HG03025 (cell line): ENCODE measurements at regions not wholly inside any gene's neighbourhood (a gene's known extent, or its start where the extent isn't known, plus 50 kb on each side); places are given as distances from the start of the nearest gene placed in this dataset.

ENCODE experiments used
- ATAC-seq: cut with Tn5 transposase; IDR thresholded peaks from one replicate; pipeline ENCODE4 v1.9.1; 2021; ENCODE audit warnings: mild to moderate bottlenecking, moderate library complexity; ENCODE audit not compliant: unreplicated experiment, low FRiP score

DNA sequence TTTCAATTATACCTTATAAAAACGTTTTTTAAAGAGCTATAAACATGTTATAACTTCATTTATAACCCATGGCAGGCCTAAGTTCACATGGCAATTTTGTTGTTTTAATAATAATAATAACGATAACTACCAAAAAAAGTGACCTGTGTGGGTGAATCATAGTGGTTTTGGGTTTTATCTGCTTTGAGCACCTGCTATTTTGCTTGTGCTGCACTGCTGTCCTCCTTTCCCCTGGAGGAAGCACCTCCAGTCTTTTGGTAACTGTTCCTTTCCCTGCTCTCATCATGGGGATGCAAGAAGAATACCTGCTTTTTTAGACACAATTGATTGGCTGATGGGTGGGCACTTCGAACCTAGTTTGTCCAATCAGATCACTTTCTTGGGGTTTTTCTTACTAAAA lies 388.0 kb upstream of the TBL1XR1 start:
- ATAC-seq, result no peak

GRCh38 chr3:177589041-177589650 lies 391.9 kb upstream of the TBL1XR1 start:
- ATAC-seq, result no peak

GRCh38 chr3:177589911-177590381 lies 392.7 kb upstream of the TBL1XR1 start:
- ATAC-seq, result peak; percentile 66

- ATAC-seq, result no peak
Observed at GRCh38 chr3:177590826-177591225, 393.5 kb upstream of the TBL1XR1 start.

GRCh38 chr3:177591379-177591778 lies 394.1 kb upstream of the TBL1XR1 start:
- peak; percentile 60 for ATAC-seq

DNA sequence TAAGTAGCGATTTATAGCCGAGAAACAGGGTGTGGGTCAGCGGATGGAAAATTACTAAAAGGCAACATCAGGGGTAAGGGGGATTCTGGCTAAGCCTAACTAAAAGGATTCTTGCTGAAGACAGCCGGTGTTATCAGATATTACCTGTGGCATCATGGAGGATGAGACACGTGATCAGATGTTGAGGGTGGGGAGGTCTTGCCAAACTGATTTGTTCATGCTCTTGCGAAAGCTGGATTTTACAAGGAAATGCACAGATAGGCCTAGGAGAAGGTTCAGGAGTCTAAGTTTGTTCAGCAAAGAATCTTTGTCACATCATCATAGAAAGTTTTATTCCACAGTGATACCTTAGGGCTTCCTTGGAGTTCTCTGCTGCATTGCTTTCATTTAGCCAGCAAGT lies 396.8 kb upstream of the TBL1XR1 start:
- no peak for ATAC-seq

- ATAC-seq, result no peak
Observed at GRCh38 chr3:177595530-177596188, 398.4 kb upstream of the TBL1XR1 start.

DNA sequence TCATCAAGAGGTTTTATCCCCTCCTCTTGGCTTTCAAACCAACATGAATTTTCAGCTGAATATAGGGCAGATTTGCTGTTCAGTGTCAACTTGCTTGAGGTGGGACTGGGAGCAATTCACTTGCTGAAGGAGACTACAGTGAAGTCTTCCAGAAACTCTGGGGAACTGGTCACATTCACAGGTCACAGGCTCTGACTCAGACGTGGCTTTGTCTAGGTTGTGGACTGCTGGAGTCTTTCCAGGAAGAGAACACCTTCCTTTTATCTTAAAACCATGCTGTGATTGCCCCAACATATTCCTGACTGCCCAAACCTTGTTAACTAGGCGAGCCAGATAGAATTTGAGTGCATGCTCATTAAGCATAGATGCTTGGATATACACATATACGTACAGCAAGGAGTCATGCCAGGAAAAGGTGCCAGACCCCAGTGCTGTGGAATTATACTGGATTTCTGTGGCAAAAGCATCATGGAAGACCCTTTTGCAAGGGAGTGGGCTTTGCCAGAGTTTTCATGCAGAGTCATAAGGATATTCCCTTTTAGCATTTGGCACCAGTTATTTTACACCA lies 399.1 kb upstream of the TBL1XR1 start:
- ATAC-seq, result no peak

DNA sequence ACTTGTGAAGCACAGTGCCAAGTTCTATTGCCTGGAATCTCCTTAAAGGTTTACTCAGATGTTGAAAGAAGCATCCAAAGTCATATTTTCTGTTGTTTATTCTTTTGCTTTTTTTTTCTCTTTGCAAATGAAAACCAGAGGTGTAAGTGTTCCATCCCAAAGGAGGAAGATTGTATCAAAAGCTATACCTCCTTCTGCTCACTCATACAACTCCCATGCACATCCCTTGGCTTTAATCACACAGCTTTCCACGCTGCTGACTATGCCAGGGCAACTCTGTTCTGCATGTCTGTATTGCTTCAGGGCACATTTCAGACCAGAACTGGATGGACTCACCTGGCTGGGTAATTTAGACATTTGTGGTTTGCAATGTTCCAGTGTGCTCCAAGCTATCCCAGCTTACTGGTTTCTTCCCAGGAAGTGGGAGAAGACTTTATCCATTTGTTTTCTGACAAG lies 399.6 kb upstream of the TBL1XR1 start:
- no peak for ATAC-seq

GRCh38 chr3:177597311-177598096 lies 400.2 kb upstream of the TBL1XR1 start:
- peak; percentile 77 for ATAC-seq

DNA sequence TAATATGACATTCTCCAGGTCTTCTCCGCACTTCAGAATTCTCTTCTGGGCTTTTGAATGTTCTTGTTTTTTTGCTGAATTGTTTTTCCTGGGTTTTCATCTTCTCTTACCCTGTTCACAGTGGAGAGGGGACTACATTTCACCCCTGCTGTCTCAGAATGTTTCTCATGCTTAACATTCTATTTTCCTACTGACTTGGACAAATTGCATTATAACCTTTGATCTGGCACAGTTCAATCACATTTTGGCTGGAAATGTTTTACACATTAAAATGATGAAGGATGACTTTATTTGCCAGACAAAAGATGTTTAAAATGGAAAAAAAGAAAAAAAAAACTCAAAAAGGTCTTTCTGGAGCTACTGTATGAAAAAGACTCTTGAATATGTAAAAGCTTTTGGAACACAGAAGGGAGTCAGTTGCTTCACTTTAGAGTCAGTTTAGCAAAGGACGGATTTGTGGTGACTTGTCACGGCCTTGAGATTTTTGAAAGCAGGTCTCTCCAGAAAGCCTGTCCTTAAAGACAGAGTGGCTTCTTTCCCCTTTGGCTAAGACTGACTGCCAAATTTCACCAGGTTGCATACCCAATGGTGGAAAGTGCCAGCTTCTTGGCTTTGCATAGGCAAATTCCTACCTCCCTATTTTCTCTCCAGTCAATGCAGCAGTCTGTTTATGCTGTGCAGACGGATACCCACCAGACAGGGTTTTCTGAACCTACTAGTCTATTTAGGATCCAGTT lies 401.0 kb upstream of the TBL1XR1 start:
- ATAC-seq, result no peak

- no peak for ATAC-seq
Observed at GRCh38 chr3:177599326-177599725, 402.0 kb upstream of the TBL1XR1 start.

- ATAC-seq, result no peak
Observed at GRCh38 chr3:177599837-177600236, 402.6 kb upstream of the TBL1XR1 start.

DNA sequence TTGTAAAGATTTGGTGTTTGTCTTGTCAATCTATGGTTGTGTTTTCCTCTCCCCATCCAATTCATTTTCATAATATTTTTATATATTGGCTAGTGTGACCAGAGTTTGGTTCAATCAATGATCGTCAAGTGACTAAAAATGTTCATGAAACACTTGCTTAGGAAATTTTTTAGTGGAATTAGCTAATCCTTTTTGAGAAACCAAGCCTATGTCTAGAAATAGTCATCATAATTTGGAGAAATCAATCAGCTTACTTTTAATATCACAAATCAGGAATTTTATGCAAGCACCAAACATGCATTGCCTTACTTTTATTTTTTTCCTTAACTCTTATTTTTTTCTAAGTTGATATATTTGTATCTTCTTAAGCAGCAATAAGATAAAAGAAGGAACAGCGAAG lies 403.1 kb upstream of the TBL1XR1 start:
- no peak for ATAC-seq

GRCh38 chr3:177601152-177601551 lies 403.9 kb upstream of the TBL1XR1 start:
- ATAC-seq, result no peak

- ATAC-seq, result no peak
Observed at GRCh38 chr3:177602601-177603147, 405.4 kb upstream of the TBL1XR1 start.

- ATAC-seq, result no peak
Observed at GRCh38 chr3:177603148-177603603, 405.9 kb upstream of the TBL1XR1 start.

DNA sequence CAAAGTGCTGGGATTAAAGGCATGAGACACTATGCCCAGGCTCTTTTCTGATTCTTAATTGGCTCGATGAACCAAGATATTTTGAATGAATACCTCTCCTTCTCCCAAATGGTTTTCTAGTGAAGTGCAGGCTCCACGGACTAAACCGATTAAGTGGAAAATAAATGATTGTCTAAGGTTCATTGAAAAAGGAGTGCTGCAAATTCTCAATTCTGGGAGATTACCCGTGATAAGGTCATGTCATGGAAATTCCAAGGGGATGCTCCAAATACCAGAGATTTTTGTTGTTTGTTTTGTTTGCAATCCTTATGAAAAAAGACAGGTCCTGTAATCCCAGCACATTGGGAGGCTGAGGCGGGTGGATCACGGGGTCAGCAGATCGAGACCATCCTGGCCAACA lies 406.9 kb upstream of the TBL1XR1 start:
- no peak for ATAC-seq

DNA sequence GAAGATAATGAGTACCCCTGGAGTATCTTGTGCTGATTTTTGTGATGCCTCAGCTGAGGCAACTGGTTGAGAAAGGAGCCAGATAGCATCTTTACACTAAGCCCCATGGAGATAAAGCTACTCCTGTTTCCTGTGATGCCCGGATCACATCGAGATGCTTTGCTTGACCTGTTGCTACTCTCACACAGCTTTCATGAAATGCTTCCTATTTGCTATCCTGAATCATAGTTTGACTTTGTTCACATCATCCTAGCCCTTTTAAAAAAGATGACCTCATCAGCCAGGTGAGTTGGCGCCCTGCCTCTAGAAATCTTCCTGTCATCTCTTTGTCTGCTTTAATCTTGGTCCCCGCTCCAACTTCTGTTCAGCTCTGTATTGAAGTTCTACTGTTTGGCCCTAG lies 409.6 kb upstream of the TBL1XR1 start:
- ATAC-seq, result no peak

DNA sequence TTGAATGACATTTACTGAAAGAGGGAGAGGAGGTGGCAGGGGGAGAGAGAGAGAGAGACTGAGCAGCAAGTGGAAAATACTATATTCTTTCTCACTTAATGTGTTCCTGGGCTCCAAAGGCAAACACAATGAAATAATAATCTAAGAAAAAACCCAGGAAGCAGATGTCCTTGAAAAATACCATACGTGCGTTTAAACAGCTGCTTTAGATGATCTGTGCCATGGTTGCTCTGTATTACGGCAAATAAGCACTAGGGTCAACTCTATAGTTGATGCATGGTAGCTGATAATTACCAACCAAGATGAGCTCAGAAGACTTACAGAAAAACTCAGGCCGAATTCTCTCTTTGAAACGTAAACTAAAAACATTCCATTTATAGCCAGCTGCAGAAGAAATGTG lies 410.3 kb upstream of the TBL1XR1 start:
- no peak for ATAC-seq
